Activated T-cell treated with anti-CD3 and anti-CD28 coated beads, Interleukin-2, amount 50 U/mL, for 1 hour (primary cell): ENCODE measurements at regions not wholly inside any gene's neighbourhood (a gene's known extent, or its start where the extent isn't known, plus 50 kb on each side); places are given as distances from the start of the nearest gene placed in this dataset.
"Not testable (repeated sequence)": the region's sequence is repeated elsewhere in the genome, so short reads cannot be mapped to it uniquely, and the experiment has no call there.

Experiments used
- DNase-seq: peaks from one replicate; pipeline ENCODE4 v3.0.0-alpha.2; 2020

DNA sequence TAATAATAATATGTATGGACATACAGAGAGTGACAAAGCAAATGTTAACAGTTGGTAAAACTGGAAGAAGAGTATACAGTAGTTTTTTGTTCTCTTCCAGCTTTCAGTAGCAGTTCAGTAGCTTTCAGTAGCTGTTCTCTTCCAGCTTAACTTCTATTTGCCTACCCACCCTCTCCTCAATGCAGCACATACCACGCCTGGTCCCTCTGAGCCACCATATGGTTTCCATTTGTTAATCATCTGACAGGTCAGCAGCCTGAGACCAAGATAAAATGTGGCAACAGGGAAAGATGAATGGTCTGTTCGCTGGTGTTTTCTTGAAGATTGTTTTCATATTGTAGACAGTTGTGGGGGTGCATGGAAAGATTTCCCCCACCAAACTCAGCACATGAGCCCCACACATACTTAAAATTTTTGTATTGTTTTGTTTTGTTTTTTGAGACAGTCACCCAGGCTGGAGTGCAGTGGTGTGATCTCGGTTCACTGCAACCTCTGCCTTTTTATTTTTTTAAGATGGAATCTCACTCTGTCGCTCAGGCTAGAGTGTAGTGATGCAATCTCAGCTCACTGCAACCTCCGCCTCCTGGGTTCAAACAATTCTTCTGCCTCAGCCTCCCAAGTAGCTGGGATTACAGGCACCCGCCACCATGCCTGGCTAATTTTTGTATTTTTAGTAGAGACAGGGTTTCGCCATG lies 56.8 kb downstream of the ATP6V0E2 start:
- not testable (repeated sequence) for DNase-seq

GRCh38 chr7:149933776-149934175 lies 60.0 kb downstream of the ATP6V0E2 start:
- not testable (repeated sequence) for DNase-seq

DNA sequence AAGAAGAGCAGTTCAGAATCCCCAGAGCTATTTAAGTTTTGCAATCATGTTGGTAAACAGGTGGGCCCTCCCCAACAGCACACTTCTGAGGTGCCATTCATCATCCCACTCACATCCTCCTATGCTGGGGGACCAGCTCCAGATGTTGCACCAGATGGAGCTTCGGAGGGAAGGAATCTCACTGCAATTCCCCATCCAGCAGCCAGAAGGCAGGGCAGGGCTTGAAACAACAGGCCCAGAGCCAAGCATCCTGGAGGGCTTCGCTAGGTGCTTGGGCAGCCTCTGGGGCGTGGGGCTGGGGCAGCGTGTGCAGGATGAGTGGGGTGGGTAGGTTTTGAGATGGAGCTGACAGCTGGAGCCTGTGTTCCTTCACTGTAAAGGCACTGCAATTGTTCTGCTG lies 73.6 kb downstream of the ATP6V0E2 start:
- not testable (repeated sequence) for DNase-seq

GRCh38 chr7:149948444-149948843 lies 74.7 kb downstream of the ATP6V0E2 start:
- not testable (repeated sequence) for DNase-seq

GRCh38 chr7:149949863-149950577 lies 76.3 kb downstream of the ATP6V0E2 start:
- not testable (repeated sequence) for DNase-seq

DNA sequence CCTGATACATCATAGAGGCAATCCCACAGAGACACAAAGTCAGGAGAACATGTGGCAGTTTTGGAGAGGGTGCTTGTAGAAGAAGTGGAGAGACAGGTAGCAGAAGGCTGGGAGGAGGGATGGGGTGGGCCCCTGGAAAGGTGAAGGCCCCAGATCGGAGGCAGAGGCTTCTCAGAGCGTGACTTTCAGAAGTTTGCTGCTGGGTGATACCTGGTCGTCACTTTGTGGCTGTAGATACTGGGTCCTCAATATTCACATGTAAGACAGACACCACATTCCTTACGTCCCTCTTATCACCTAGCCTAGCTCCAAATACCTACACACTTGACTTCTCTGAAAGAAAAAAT lies 76.8 kb downstream of the ATP6V0E2 start:
- DNase-seq = not testable (repeated sequence)

DNA sequence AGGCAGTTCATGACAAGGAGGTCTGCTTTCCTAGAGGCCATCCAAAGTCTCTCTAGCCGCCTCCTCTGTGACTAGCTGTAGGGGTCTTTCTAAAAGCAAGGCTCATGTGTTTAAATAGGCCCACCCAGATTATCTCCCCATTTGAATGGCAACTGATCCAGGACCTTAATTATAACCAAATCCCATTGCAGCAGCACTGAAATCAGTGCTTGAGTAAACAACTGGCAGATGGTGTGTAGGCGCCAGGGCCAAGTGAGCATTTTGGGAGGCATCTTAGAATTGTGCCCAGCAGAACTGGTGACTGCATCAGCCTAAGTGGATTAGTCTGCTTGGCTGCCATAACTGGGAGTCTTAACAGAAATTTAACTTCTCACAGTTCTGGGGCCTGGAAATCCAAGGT lies 77.8 kb downstream of the ATP6V0E2 start:
- not testable (repeated sequence) for DNase-seq

GRCh38 chr7:149958880-149959279 lies 85.1 kb downstream of the ATP6V0E2 start:
- not testable (repeated sequence) for DNase-seq

GRCh38 chr7:149960863-149961262 lies 87.1 kb downstream of the ATP6V0E2 start:
- not testable (repeated sequence) for DNase-seq

DNA sequence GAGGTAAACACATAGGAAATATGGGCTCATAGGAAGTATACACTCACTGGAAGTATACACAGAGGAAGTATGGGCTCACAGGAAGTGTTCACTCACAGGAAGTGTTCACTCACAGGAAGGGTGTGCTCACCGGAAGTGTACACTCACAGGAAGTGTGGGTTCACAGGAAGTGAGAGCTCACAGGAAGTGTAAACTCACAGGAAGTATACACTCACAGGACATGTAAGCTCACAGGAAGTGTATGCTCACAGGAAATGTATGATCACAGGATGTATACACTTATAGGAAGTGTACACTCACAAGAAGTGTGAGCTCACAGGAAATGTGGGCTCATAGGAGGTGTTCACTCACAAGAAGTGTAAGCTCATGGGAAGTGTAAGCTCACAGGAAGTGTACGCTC lies 88.1 kb downstream of the ATP6V0E2 start:
- not testable (repeated sequence) for DNase-seq

GRCh38 chr7:149962685-149963319 lies 89.0 kb downstream of the ATP6V0E2 start:
- not testable (repeated sequence) for DNase-seq

GRCh38 chr7:149963985-149964384 lies 90.2 kb downstream of the ATP6V0E2 start:
- DNase-seq = not testable (repeated sequence)

DNA sequence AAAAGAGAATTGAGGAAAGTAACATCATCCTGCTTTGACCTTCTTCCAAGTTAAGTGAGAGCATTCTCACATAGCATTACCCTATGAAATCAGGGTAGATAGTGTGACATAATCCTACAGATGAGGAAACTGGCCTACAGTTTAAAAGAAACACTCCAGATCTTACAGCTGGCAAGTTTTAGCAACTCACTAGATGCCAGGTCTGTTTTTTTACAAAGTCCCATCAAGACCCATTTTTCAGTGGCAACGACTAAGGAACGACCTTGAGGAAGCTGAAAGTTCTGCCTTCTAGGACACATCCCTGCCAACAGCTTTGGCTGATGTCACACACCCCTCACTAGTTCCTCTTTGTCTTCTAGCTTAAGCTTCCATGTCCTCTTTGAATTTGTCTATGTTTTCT lies 92.7 kb downstream of the ATP6V0E2 start:
- not testable (repeated sequence) for DNase-seq

DNA sequence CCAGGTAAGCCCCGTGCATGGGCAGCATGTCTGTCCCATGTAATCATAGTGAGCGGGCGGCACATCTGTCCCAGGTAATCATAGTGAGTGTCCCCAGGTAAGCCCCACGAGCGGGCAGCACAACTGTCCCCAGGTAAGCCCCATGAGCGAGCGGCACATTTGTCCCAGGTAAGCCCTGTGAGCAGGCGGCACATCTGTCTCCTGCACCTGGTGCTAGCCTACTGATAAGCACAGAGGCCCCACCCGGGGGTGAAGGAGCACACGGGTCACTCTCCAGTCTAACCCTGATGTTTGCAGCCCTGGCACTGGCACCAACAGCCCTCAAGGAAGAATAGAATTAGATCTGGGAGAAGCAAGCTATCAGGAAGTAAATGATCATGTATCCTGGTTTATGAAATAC lies 99.2 kb downstream of the ATP6V0E2 start:
- not testable (repeated sequence) for DNase-seq

DNA sequence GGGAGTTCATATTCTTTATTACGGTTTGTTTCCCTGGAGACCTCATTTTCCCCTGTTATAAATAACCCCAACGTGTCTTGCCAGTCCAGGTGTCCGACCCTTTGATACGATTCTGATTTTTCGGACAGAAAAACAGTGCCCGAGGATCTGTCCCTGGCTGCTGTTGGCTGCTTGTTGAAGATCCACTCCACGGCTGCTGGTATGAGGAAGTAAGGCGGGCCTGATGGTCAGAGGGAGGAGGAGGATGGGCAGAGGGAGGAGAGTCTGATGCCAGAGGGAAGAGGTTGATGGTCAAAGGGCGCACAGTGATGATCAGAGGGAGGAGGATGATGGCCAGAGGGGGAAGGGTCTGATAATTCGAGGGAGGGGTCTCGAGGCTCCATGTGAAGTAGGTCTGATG lies 99.9 kb downstream of the ATP6V0E2 start:
- not testable (repeated sequence) for DNase-seq

- not testable (repeated sequence) for DNase-seq
These were observed 101.8 kb downstream of the ATP6V0E2 start for GRCh38 chr7:149975608-149976007.

GRCh38 chr7:149978537-149978936 lies 104.8 kb downstream of the ATP6V0E2 start:
- not testable (repeated sequence) for DNase-seq

DNA sequence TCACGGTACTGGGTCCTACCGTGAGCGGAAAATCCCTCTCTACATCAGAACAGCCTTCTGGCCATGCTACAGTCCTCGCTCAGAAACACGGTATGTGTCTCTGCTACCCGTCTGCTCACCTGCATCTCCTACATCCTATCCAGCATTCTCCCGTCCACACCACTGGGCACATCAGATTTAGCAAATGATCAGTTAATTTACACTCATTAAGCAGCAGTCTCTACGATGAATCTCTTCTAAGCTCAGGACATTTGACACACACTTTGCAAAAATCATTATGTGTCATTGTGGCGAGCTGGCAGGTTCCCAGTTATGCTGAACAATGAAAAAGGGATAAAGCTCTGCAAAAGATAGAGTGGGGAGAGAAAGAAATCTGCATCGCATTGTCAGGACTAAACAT lies 105.2 kb downstream of the ATP6V0E2 start:
- not testable (repeated sequence) for DNase-seq

- DNase-seq = not testable (repeated sequence)
These were observed 108.9 kb downstream of the ATP6V0E2 start for GRCh38 chr7:149982537-149983112.

DNA sequence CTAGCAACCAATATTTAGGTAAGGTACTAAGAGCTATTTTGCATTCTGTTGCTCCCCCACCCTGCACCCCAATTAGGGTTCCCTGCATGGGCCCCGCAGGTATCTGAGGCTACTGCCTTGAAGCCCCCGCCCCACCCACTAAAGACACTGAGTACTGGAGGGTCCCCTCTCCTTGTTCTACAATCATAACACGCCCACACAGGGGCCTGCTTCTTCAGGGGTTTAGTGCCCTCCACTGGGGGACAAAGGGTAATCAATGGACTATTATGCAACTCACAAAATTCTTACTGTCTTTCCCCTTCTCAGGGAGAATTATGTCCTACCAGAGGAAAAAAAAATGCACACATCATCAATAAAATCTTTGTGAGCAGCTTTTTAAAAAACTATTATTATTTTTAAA lies 113.1 kb downstream of the ATP6V0E2 start:
- not testable (repeated sequence) for DNase-seq

GRCh38 chr7:149991652-149992302 lies 118.0 kb downstream of the ATP6V0E2 start:
- not testable (repeated sequence) for DNase-seq

DNA sequence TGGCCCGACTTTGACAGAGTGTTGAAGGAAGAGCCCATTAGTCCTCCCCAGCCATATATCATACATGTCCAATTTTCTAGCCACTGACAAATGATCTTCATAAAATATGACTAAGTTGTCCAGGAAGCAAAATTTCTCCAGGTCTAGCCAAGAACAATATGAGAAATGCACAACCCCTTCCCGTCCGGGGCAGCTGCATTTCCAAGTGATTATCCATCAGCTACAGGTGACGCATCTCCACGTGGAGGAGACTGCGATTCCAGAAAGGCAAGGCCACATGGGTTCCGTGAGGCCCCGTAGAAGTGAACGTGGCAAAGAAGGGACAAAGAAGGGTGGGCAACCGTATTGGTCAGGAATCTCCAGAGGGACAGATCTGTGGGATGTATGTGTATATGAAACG lies 118.6 kb downstream of the ATP6V0E2 start:
- DNase-seq = not testable (repeated sequence)
